ENCODE measurements at regions not wholly inside any gene's neighbourhood (a gene's known extent, or its start where the extent isn't known, plus 50 kb on each side); places are given as distances from the start of the nearest gene placed in this dataset.

DNA sequence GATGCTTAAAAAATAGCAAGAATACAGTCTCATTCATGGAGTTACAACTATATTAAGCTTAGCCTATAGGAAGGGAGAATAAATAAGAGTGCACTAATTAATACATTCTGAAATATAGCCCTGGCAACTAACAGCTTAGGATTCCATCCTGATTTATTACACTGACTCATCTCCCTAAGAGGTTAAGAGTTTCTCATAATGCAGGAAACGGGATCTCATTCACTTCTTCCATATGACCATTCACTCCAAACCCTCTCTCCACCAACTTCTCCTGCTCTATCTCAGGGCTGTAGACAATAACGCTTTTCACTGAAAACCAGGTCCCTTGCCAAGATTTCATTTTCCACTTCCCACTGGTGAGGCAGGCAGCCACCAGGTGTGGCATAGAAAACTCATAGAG is 168.5 kb upstream of the PLD5 start:
- Histone ChIP-seq H3K79me2 (ENCODE audit: control insufficient read depth, insufficient read depth, low read length) (no peaks in the 10 kb centered on the region), H3K9ac (ENCODE audit: insufficient read depth, low read length) (no peak overlapping the region), H3K36me3 (ENCODE audit: control insufficient read depth, insufficient read depth, low read length) (no peaks in the 10 kb centered on the region), H4K20me1 (ENCODE audit: control insufficient read depth, extremely low read depth, insufficient read depth, low read length) (no peaks in the 10 kb centered on the region), H3K9me3 (ENCODE audit: control insufficient read depth, insufficient read depth, low read depth, low read length) (no peaks in the 10 kb centered on the region), H2AFZ (ENCODE audit: low read length) (no peak overlapping the region), H3K4me2 (ENCODE audit: extremely low read depth, insufficient read depth, low read length) (no peak overlapping the region), H3K27me3 (ENCODE audit: control insufficient read depth, insufficient read depth, low read length) (no peaks in the 10 kb centered on the region), H3K27ac (ENCODE audit: insufficient read depth, low read length) (no peak overlapping the region), H3K4me3 (replicated peaks in 1 of 4; ENCODE audit: control extremely low read depth in 1 of 4, insufficient read depth in 1 of 4, low read depth in 3 of 4, low read length in 4 of 4) (no peak overlapping the region), H3K4me1 (ENCODE audit: control insufficient read depth, extremely low read depth, insufficient read depth, low read length) (no peaks in the 10 kb centered on the region)
- TF ChIP-seq, protein P1, sequence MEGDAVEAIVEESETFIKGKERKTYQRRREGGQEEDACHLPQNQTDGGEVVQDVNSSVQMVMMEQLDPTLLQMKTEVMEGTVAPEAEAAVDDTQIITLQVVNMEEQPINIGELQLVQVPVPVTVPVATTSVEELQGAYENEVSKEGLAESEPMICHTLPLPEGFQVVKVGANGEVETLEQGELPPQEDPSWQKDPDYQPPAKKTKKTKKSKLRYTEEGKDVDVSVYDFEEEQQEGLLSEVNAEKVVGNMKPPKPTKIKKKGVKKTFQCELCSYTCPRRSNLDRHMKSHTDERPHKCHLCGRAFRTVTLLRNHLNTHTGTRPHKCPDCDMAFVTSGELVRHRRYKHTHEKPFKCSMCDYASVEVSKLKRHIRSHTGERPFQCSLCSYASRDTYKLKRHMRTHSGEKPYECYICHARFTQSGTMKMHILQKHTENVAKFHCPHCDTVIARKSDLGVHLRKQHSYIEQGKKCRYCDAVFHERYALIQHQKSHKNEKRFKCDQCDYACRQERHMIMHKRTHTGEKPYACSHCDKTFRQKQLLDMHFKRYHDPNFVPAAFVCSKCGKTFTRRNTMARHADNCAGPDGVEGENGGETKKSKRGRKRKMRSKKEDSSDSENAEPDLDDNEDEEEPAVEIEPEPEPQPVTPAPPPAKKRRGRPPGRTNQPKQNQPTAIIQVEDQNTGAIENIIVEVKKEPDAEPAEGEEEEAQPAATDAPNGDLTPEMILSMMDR (conservative IDR thresholded peaks at IDR 0.05 in 1 of 2, IDR thresholded peaks at IDR 0.05 in 1 of 2; ENCODE audit: low read depth in 1 of 2, low read length in 2 of 2): no peak
- no peak for TF ChIP-seq EZH2 (IDR thresholded peaks at IDR 0.05; ENCODE audit: low read length, missing control alignments)
- DNase-seq (ENCODE audit: low read depth in 2 of 2): no peak

DNA sequence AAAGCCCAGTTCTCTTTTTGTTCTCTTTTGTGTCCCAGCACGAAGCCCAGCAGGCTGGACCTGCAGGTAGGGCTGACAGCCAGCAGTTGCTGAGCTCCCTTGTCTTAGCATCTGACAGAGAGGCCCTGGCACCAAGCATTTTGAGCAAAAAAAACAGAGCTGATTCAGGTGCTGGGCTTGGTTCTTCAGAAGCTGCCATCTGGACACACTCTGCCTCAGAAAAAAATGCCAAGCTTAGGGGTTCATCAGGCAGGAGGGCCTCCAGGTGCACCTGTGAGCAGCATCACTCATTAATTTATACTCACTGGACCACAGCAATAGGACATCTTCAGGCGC is 167.1 kb upstream of the PLD5 start:
- no peaks in the 10 kb centered on the region for H3K36me3 ChIP-seq (ENCODE audit: control insufficient read depth, insufficient read depth, low read length)
- H3K79me2 ChIP-seq (ENCODE audit: control insufficient read depth, insufficient read depth, low read length): no peaks in the 10 kb centered on the region
- DNase-seq (ENCODE audit: low read depth in 2 of 2): no peak
- H3K9ac ChIP-seq (ENCODE audit: insufficient read depth, low read length): no peak overlapping the region
- no peak overlapping the region for H3K27ac ChIP-seq (ENCODE audit: insufficient read depth, low read length)
- TF ChIP-seq, protein P1 (conservative IDR thresholded peaks at IDR 0.05 in 1 of 2, IDR thresholded peaks at IDR 0.05 in 1 of 2; ENCODE audit: low read depth in 1 of 2, low read length in 2 of 2): no peak
- no peak for TF ChIP-seq EZH2 (IDR thresholded peaks at IDR 0.05; ENCODE audit: low read length, missing control alignments)
- H3K4me3 ChIP-seq (replicated peaks in 1 of 4; ENCODE audit: control extremely low read depth in 1 of 4, insufficient read depth in 1 of 4, low read depth in 3 of 4, low read length in 4 of 4): no peak overlapping the region
- no peaks in the 10 kb centered on the region for H3K9me3 ChIP-seq (ENCODE audit: control insufficient read depth, insufficient read depth, low read depth, low read length)
- no peaks in the 10 kb centered on the region for H3K27me3 ChIP-seq (ENCODE audit: control insufficient read depth, insufficient read depth, low read length)
- no peaks in the 10 kb centered on the region for H4K20me1 ChIP-seq (ENCODE audit: control insufficient read depth, extremely low read depth, insufficient read depth, low read length)
- no peaks in the 10 kb centered on the region for H3K4me1 ChIP-seq (ENCODE audit: control insufficient read depth, extremely low read depth, insufficient read depth, low read length)
- H2AFZ ChIP-seq (ENCODE audit: low read length): no peak overlapping the region
- H3K4me2 ChIP-seq (ENCODE audit: extremely low read depth, insufficient read depth, low read length): no peak overlapping the region

DNA sequence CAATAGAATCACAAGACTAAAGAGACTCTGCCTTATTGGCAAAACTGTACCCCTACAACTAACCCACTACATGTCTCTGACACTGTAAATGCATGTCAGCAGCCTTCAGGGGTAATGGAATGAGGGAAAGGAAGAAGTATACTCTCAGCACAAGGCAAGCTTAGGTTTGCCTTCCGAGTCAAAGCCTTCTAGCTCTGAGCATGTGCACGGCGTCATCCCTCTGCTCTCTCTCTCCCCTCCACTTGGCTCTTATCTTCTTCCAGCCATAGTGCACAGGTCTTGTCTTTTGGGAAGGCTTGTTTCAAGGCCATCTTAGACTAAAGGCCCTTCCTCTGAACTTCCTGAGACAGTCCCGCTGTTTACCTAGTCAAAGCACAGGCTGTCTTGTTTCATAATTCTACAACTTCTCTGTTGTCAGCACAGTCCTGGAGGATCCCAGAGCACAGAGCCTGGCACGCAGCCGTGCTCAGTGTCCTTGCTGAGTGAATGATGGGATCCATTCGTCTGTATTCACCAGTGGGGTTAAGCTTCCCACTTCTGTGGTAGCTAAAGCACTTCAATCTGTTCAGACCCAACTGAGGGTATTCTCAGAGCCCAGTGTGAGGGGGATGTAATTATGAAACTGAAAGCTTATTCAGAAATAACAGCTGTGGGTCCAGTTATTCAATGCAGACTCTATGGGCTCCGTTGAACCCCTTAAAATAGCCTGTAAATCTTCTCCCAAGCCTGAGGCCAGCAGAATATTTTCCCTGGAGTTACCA is 166.5 kb upstream of the PLD5 start:
- no peaks in the 10 kb centered on the region for H4K20me1 ChIP-seq (ENCODE audit: control insufficient read depth, extremely low read depth, insufficient read depth, low read length)
- no peaks in the 10 kb centered on the region for H3K79me2 ChIP-seq (ENCODE audit: control insufficient read depth, insufficient read depth, low read length)
- no peak overlapping the region for H3K27ac ChIP-seq (ENCODE audit: insufficient read depth, low read length)

More for the DNA sequence above, 166.5 kb upstream of the PLD5 start:
- H3K36me3 ChIP-seq (ENCODE audit: control insufficient read depth, insufficient read depth, low read length): no peaks in the 10 kb centered on the region
- H3K9ac ChIP-seq (ENCODE audit: insufficient read depth, low read length): no peak overlapping the region
- no peak for DNase-seq (ENCODE audit: low read depth in 2 of 2)
- H2AFZ ChIP-seq (ENCODE audit: low read length): no peak overlapping the region
- TF ChIP-seq, protein P1 (conservative IDR thresholded peaks at IDR 0.05 in 1 of 2, IDR thresholded peaks at IDR 0.05 in 1 of 2; ENCODE audit: low read depth in 1 of 2, low read length in 2 of 2): no peak
- TF ChIP-seq EZH2 (IDR thresholded peaks at IDR 0.05; ENCODE audit: low read length, missing control alignments): no peak
- H3K4me2 ChIP-seq (ENCODE audit: extremely low read depth, insufficient read depth, low read length): no peak overlapping the region
- H3K27me3 ChIP-seq (ENCODE audit: control insufficient read depth, insufficient read depth, low read length): no peaks in the 10 kb centered on the region
- no peaks in the 10 kb centered on the region for H3K4me1 ChIP-seq (ENCODE audit: control insufficient read depth, extremely low read depth, insufficient read depth, low read length)
- no peak overlapping the region for H3K4me3 ChIP-seq (replicated peaks in 1 of 4; ENCODE audit: control extremely low read depth in 1 of 4, insufficient read depth in 1 of 4, low read depth in 3 of 4, low read length in 4 of 4)
- no peaks in the 10 kb centered on the region for H3K9me3 ChIP-seq (ENCODE audit: control insufficient read depth, insufficient read depth, low read depth, low read length)
